AG09309 (cell line): ENCODE measurements at regions not wholly inside any gene's neighbourhood (a gene's known extent, or its start where the extent isn't known, plus 50 kb on each side); places are given as distances from the start of the nearest gene placed in this dataset.
"Not testable (repeated sequence)": the region's sequence is repeated elsewhere in the genome, so short reads cannot be mapped to it uniquely, and the experiment has no call there.

Experiments
- DNase-seq: peaks from one replicate; pipeline ENCODE4 v3.0.0-alpha.2; 2010; ENCODE audit warnings: low read depth
- H3K4me3 ChIP-seq: 2 replicates; pipeline ENCODE4 v1.5.1; 2011; ENCODE audit warnings: mild to moderate bottlenecking, low read depth, low read length, moderate library complexity; ENCODE audit not compliant: control insufficient read depth
- TF ChIP-seq, protein P1 (sequence below): IDR thresholded peaks from 2 replicates; pipeline ENCODE4 v1.5.1; 2011; ENCODE audit warnings: mild to moderate bottlenecking, low read depth, low read length, inconsistent platforms; ENCODE audit not compliant: insufficient read depth, control insufficient read depth; ENCODE audit errors: missing control alignments

DNA sequence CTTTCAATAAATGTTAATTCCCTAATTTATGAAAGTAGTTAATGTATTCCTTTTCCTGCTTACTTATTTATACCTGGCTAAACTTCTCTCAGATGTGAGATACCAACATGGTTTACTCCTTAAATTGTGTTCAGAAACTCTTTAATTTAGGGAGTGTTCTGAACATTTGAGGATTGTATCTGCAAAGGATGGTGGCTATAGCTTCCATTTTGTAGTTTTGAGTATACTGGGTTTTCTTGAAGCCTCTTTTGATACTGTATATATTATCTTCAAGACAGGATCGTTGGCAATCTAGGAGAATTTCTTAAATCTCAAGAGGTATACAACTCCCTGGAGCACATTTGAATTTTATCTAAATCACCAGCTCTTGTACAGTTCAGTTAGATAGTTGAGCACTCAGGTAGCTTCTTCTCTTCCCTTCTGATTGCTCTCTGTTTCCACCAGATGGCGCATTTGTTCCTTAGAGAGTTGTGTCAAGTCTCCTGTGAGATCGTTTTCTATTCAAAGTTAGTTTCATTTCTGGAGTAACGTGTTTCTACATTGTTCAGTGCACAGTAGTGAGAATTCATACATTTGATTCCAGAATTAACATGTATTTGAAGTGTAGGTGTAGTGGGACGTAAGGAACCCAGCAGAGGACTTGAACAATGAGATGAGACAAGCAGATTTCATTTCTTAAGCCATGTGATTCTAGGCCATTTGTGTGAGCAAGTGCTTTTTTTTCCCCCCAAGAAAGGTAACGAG lies 63.2 kb upstream of the GARIN1A start:
- TF ChIP-seq, protein P1, sequence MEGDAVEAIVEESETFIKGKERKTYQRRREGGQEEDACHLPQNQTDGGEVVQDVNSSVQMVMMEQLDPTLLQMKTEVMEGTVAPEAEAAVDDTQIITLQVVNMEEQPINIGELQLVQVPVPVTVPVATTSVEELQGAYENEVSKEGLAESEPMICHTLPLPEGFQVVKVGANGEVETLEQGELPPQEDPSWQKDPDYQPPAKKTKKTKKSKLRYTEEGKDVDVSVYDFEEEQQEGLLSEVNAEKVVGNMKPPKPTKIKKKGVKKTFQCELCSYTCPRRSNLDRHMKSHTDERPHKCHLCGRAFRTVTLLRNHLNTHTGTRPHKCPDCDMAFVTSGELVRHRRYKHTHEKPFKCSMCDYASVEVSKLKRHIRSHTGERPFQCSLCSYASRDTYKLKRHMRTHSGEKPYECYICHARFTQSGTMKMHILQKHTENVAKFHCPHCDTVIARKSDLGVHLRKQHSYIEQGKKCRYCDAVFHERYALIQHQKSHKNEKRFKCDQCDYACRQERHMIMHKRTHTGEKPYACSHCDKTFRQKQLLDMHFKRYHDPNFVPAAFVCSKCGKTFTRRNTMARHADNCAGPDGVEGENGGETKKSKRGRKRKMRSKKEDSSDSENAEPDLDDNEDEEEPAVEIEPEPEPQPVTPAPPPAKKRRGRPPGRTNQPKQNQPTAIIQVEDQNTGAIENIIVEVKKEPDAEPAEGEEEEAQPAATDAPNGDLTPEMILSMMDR = peak; percentile 34
- not testable (repeated sequence) for DNase-seq, H3K4me3 ChIP-seq

DNA sequence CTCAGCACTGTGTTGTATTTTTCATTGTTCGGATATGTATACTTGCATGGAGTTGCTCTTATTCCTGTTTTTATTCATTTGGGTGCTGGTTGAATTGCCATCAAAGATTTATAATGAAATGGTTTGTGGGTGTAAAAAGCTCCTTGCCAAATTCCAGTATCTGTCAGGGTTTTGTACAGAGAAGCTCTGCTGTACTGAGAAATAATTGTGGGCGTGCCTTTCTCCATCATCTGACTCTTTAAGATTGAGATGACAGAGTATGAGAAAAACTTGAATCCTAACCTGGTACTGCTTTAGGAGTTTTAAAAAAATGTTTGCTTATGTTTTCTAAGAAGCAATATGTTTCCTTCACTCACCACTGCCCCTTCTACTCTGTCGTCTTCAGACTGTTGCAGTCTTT lies 58.7 kb upstream of the GARIN1A start:
- H3K4me3 ChIP-seq, DNase-seq: not testable (repeated sequence)

DNA sequence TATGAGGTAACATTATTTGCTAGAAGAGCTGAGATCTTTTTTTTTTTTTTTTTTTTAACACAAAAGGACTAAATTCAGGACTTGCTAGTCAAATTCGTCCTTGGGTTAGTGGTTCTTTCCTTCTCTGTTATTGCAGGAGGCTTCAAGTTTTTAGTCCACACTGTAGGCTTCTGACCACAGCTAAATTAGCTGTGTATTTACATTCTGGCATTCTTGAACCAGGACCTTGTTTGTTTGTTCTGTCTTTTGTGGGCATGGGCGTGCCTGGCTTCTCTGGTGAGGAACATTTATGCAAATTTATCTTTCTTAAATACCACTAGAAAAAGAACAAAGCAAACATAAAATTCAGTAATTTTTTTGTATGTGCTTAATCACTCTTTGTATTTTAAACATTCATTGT lies 57.3 kb upstream of the GARIN1A start:
- not testable (repeated sequence) for H3K4me3 ChIP-seq, DNase-seq

DNA sequence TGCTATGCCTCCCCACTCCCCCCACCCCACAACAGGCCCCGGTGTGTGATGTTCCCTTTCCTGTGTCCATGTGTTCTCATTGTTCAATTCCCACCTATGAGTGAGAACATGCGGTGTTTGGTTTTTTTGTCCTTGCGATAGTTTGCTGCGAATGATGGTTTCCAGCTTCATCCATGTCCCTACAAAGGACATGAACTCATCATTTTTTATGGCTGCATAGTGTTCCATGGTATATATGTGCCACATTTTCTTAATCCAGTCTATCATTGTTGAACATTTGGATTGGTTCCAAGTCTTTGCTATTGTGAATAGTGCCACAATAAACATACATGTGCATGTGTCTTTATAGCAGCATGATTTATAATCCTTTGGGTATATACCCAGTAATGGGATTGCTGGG lies 55.3 kb upstream of the GARIN1A start:
- not testable (repeated sequence) for DNase-seq

More for the DNA sequence above, 55.3 kb upstream of the GARIN1A start:
- H3K4me3 ChIP-seq = not testable (repeated sequence)
